ENCODE measurements at regions not wholly inside any gene's neighbourhood (a gene's known extent, or its start where the extent isn't known, plus 50 kb on each side); places are given as distances from the start of the nearest gene placed in this dataset.

DNA sequence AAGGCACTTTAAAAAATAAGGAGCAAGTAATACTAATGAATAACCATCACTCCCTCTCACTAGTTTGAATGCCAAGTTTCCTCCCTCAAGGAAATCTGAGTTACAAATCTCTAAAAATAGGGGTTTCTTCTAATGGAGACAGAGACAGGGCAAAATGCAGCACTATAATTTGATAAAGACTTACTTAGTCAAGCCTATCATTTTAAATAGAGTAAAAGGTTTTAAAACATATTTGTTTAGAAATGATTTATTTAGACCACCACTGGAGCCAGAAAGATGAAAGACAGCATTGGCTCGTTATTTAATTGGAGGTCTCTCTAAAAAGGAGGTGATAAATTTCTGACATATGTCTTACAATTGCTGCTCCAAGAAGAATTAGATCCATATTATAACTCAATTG lies 228.7 kb downstream of the TLE1 start:
- TF ChIP-seq, protein P1, sequence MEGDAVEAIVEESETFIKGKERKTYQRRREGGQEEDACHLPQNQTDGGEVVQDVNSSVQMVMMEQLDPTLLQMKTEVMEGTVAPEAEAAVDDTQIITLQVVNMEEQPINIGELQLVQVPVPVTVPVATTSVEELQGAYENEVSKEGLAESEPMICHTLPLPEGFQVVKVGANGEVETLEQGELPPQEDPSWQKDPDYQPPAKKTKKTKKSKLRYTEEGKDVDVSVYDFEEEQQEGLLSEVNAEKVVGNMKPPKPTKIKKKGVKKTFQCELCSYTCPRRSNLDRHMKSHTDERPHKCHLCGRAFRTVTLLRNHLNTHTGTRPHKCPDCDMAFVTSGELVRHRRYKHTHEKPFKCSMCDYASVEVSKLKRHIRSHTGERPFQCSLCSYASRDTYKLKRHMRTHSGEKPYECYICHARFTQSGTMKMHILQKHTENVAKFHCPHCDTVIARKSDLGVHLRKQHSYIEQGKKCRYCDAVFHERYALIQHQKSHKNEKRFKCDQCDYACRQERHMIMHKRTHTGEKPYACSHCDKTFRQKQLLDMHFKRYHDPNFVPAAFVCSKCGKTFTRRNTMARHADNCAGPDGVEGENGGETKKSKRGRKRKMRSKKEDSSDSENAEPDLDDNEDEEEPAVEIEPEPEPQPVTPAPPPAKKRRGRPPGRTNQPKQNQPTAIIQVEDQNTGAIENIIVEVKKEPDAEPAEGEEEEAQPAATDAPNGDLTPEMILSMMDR (IDR thresholded peaks at IDR 0.05) = no peak
- TF ChIP-seq EP300 (IDR thresholded peaks at IDR 0.05) = no peak
- TF ChIP-seq POLR2A (IDR thresholded peaks at IDR 0.05) = no peak
- TF ChIP-seq POLR2AphosphoS5 (IDR thresholded peaks at IDR 0.05) = no peak
